NCI-H1092 (cell line): ENCODE measurements at regions not wholly inside any gene's neighbourhood (a gene's known extent, or its start where the extent isn't known, plus 50 kb on each side); places are given as distances from the start of the nearest gene placed in this dataset.
"Not testable (repeated sequence)": the region's sequence is repeated elsewhere in the genome, so short reads cannot be mapped to it uniquely, and the experiment has no call there.

Source experiments
- DNase-seq: peaks from one replicate; lab custom pipeline; 2025; lab: John Stamatoyannopoulos, UW

DNA sequence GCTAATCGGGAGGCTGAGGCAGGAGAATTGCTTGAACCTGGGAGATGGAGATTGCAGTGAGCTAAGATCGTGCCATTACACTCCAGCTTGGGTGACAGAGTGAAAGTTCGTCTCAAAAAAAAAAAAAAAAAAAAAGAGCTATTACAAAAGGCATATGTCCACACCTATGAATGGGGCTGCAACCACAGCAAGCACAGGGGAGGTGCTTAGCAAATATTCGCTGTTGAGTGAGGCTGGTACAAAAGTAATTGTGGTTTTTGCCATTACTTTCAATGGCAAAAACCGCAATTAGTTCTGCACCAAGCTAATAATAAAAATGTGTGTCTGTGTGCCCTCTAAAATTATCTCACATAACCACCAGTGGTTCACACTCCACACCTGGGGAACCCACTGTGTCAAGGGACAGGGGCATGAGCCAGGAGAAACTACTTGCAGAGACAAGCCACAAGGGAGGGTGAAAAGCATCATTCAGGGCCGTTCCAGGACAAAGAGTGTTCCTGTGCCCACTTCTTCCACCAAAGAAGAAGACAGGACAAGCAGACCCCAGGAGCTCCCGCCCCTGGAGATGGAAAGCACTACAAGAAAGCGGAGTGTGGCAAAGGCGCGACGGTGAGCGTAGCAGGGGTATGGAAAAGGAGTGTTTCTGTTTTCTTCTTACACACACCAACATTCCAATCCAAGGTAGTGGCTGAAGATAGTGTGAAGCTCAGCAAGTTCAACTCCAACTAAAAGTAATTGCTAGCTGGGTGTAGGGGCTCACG lies 84.4 kb upstream of the CNEP1R1 start:
- DNase-seq, result no peak

DNA sequence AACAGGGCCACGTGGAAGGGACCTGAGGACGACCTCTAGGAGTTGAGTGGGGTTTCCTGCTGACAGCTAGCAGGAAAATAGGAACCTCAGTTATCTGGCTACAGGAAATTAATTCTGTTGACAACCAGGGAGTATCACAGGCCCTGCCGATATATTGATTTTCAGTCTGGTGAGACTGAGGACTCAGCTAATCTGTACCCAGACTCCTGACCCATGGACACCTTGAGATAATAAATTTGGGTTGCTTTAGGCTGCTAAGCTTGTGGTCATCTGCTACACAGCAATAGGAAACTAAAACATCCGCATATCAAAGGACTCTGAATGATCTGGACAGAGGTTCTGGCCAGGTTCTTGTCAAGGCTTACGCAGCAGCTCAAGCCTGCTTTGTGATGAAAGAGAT lies 80.8 kb upstream of the CNEP1R1 start:
- DNase-seq, result no peak

DNA sequence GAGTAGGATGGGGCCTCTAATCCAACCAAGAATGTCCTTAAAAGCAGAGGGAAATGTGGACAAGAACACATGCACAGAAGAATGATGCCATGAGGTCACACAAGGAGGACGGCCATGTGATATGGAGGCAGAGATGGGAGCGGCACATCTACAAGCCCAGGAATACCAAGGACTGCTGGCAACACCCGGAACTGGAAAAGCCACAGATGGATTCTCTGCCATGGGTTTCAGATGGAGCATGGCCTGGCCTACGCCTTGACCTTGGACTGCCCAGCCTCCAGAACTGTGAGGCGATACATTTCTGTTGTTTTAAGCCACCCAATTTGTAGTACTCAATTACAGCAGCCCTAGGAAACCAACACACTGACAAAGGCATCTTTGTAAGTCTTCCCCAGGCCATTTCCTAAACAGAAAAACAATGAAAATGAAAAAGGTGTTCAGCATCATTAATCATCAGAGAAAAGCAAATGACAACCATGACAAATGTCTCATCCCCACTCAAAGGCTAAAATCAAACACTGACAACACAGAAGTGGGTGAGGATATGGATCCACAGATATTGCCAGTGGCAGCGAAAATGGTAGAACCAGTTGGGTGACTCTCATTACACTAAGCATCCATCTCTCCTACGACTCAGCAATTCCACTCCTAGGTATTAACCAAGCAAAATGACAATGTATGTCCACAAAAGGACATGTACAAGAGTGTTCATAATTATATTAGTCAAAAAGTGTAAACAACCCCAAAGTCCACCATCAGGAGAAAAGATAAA lies 76.9 kb upstream of the CNEP1R1 start:
- no peak for DNase-seq

DNA sequence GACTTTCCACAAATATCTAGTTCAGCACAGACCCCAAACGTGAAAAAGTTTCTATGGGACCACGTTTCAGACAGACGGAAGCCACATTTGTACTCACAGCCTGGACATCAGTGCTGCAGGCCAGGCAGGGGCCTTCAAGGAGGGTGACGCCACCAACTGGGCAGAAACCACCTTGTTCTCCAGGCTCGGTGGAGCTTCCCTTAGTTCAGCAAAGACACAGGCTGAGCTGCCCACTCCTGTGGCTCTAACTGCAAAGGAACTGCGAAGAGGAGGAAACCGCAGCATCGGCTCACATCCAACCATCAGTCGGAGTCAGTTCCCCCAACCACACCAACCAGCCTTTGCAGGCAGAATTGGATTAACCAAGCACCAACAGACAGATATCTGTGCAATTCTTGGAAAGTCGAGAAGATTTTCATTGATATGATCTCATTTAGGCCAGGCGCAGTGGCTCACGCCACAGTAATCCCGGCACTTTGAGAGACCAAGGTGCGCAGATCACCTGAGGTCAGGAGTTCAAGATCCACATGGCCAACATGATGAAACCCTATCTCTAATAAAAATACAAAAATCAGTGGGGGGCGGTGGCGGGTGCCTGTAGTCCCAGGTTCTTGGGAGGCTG lies 73.3 kb upstream of the CNEP1R1 start:
- DNase-seq, result no peak

DNA sequence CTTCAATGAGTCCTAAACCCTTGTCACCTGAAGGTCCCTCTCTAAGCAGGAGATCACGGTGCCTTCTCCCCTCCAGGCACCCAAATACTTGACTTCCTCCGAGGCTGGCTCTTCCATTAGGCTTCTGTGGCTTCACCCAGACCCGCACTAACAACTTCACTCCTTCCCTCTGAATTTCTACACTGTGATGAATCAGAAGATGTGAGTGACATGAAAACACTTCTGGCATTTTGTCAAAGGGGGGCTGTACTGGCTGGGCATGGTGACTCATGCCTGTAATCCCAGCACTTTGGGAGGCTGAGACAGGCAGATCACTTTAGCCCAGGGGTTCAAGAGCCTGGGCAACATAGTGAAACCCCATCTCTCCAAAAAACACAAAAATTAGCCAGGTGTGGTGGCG lies 72.6 kb upstream of the CNEP1R1 start:
- DNase-seq, result no peak

DNA sequence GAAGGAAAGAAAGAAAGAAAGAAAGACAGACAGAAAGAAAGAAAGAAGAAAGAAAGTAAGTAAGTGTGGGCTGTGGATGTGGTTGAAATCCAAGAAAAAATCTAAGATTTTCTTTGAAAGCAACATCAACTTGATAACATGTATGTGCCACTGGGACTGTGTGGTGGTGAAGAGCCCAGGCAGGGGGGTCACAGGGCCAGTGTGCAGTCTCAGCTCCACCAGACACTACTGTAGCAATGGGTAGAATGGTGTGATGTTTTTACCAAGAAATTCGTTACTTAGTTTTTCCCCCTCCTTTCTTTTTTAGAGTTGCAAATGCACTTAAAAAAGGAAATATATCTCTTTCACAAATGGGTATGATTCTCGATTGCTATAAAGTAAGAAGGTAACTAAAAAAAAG lies 71.9 kb upstream of the CNEP1R1 start:
- DNase-seq, result no peak

DNA sequence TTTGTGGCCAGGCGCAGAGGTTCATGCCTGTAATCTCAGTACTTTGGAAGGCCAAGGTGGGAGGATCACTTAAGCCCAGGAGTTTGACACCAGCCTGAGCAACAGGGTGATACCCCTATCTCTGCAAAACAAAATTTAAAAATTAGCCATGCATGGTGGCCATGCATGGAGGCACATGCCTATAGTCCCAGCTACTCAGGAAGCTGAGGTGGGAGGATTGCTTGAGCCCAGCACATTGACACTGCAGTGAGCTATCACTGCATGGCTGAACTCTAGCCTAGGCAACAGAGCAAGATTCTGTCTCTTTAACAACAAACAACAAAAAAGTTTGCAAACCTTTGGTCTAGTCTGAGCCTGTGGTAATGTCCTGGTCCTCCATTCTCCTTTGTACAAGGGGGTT lies 69.2 kb upstream of the CNEP1R1 start:
- no peak for DNase-seq

DNA sequence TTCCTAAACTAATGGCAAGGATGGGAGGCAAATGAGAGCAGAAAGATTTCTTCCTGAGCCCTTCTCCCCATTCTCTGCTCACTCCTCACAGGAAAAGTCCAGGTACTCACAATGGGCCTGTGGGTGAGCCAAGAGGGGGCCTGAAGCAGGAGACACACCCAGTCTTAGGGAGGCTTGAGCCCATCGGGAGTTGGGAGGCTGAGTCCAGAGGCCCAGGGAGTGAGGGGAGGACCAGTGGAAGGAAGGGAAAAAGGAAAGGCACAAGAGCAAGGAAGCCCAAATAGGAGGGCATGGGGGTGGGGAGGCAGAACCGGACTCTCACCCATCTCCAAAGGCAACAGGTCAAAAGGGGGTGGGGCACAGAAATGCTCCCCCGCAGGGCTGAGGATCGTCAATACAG lies 68.1 kb upstream of the CNEP1R1 start:
- DNase-seq, result no peak

DNA sequence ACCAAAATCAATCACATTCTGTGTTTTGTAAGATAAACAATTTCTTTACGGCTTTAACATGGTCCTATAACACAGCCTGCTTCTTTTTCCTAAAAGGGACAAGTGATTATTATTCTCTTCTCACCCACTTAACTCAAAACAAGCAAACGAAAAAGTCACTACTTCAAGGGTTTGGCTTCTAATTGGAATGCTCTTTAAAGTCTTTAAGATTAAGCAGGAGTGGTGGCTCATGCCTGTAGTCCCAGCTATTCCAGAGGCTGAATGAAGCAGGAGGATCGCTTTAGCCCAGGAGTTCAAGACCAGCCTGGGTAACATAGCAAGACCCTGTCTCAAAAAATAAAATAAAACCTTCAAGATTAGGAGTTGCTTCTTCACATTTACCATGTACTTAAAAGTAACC lies 66.6 kb upstream of the CNEP1R1 start:
- no peak for DNase-seq

DNA sequence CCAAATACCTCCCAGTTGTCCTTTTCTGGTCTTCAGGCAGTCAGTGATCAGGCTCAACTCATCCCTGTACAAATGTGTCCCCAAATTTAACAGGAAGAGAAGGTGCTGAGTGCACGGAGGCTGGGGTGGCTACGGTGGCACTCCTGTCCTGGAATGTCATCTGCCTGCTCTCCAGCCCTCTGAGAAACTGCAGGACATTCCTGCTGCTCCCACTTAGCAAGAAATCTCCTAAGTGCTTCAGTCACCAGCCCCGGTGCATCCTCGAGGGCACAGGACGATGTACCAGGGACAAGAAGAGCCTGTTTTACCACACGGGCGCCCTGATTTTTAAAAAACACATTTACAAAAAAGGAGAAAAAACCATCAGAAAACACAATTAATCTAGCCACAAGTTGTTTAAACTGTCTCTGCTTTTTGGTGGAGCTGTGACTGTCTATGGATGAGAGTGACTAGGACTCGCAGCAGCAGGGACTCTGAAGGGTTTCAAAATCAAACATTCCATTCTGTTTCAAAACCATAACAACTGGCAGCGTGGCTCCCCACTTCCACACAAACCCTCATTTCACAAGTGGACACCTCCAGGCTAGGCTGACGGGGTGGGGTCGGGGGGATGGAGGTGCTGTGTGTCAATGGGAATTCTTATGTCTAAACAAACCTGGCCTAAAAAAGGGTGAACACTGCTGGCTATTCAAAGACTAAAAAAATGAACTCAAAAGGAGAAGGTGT lies 65.3 kb upstream of the CNEP1R1 start:
- DNase-seq, result no peak

DNA sequence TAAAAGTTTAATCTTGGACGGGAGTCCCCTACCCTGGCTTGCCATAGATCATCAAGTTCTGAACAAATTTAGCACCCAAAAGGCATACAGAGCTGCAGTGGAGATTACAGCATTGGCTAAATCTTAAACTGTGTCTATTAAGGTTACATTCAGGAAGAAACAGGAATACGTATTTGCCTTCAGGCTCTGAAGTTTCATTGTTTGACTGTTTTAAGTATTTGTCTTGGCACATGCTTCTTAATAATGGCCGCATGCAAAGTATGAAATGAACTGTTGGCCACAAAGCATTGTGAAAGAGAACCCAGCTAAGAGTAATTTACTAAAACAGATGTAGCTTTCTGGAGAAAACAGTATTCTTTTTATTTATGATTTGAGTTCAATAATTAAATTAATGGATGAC lies 63.9 kb upstream of the CNEP1R1 start:
- peak; percentile 9 for DNase-seq

DNA sequence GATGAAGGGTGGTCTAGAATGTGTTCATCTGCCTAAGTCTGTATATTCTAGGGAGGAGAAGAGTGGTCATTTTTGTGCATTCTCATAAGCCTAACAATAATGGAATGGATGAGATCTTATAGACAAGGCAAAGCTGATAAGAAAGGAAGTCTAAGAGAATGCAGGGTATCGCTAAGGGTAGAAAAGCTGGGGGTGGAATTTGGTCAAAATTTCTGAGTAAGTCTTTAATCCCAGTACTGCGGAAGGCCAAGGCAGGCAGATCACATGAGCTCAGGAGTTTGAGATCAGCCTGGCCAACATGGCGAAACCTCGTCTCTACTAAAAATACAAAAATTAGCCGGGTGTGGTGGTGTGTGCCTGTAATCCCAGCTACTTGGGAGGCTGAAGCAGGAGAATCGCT lies 62.5 kb upstream of the CNEP1R1 start:
- not testable (repeated sequence) for DNase-seq

DNA sequence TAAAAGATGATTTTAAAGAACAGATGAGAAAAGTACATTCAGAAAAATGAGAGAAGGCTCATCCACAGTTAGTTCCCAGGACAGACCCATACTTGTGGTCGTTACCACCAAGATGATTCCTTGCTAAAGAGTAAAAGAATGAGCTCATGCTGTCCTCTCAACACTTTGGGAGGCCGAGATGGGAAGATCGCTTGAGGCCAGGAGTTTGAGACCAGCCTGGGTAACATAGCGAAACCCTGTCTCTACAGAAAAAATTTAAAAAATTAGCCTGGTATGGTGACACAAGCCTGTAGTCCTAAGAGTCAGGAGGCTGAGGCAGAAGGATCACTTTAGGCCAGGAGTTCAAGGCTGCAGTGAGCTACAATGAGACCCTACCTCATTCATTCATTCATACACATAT lies 60.7 kb upstream of the CNEP1R1 start:
- DNase-seq, result no peak

DNA sequence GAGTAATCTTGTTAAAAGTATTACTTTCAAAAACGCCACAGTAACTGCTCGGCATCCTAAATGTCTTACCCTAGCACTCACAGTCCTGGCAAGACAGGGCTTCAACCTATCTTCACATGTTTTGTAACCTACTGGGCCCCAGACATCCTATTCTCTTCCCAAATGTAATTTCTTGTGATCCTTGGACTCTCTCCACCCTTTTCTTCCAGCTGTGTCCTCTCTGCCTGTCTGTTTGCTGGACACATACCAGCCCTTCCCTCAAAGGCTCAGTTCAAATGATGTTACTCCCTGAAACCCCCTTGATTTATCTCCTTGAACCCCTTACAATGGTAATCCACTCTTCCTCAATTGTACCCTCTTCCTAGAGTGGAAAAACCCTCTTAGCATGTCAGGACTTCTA lies 60.1 kb upstream of the CNEP1R1 start:
- no peak for DNase-seq

DNA sequence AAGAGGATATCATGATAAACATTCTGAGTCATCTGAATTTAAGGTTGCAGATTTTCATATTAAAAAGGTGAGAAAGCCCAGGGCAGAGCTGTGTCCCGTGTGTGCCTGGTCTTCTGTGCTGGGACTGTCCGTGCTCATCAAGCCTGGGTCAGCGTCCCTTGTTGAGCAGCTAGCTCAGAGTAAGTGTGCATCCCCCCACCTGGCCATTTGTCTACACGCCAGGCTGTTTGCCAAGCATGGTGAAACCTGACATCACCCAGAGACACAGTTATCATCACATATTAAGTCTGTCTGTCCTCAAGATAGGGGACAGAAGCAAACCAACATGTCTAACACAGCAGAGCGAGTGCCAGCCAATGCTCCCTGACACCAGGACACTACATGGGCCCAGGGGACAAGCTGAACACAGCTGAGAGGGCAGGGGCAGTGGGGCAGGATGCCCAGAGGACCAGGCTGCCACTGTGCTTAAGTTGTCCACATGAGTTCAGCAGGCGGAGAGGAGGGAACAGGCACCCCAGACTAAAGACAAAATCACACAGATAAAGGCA lies 57.9 kb upstream of the CNEP1R1 start:
- DNase-seq, result no peak

DNA sequence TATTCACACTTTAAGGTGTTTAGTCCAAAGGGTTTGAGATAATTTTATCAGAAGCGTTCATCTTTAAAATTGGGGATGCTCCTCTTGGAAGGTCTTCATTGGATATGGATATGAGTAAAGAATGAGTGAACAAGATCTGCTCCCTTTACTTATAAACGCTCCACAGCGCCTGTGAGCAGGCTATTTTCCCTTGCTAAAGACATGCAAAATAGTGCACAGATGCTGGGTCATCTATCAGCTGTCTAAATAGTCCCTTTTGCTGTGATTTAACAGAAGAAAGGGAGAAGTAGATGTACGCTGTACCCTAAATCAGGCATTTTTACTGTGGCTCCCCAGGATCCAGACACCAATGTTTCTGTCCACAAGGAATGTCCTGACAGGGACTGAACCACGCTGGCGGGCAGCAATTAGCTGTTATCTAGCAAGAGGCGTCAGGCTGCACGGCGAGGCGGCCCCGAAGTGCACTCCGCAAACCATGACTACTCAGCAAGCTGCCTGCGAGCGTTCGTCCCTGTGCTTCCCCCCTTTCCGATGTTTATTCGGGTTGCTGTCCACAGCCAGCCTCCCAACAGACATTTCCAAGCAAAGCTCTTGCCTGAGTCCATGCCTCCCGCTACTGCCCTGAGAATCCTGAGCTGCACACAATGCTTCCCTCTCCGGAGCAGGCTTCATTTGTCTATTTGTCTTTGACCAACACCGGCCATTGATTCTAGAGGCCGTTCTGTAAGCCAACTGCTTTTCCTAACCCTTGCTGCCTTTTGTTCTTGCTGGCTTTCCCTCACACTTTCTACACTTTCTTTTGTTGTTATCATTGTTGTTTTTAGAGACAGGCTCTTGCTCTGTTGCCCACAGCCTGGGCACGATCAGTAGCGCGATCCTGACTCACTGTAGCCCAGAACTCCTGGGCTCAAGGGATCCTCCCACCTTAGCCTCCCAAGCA lies 55.7 kb upstream of the CNEP1R1 start:
- DNase-seq, result no peak

DNA sequence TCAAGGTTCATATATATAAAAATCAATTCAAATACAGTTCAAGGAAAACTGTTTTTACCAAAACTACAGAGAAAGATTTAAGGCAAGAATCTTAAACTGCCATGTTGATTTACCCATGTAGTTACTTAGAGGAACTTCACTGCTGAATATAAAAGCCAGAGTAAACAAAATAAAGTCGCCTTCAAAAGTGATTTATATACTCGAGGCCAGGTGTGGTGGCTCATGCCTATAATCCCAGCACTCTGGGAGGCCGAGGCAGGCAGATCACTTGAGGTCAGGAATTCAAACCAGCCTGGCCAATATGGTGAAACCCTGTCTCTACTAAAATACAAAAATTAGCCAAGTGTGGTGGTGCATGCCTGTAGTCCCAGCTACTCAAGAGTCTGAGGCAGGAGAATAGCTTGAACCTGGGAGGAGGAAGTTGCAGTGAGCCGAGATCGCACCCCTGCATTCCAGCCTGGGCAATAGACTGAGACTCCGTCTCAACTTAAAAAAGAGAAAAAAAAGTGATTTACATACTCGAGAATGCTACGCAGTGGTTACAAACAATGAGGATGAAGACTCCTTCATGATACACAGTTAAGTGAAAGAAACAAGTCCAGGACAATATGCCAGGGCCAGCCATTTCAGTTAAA lies 54.1 kb upstream of the CNEP1R1 start:
- no peak for DNase-seq

DNA sequence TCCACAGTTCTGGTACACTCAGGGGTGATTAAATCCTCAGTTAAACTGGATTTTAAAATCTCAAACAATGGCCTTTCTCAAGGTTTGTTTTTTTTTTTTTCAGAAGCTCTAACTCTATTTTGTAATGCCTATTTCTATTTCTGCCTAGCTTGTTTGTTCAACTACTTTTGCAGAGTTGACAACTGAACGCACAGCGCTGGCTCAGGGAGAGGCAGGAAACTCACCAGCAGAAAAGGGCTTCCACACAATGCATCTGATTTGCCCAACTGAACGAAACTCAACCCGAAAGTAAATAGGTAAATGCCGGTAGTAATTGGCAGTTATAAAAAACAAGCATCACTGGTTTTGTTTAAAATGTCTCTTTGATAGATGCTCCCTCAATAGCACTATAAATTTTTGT lies 52.7 kb upstream of the CNEP1R1 start:
- DNase-seq, result no peak

DNA sequence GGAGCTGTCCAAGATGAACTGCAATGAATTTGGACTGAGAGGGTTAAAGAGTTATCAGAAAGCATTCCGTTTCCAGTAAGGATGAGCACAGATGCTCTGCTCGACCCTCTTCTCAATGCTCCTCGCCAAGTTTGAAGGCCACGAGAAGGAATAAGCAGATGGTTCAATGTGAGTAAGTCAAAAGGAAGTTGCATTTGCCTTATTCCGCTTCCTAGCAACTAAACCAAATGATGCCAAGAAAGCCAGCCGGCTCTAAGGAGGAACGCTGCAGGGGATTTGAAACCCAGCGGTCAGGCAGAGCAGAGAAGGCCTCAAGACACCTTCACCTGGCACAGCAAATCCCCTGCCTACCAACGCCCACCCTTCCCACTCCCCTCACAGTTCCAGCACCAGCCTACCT lies 52.1 kb upstream of the CNEP1R1 start:
- no peak for DNase-seq
